Panc1 (cell line): ENCODE measurements at regions not wholly inside any gene's neighbourhood (a gene's known extent, or its start where the extent isn't known, plus 50 kb on each side); places are given as distances from the start of the nearest gene placed in this dataset.

Experiments used
- ATAC-seq: fragments of 200-7000 bp; cut with Tn5 transposase; 2 replicates; pipeline ENCODE4 v1.9.1; 2020; ENCODE audit warnings: mild to moderate bottlenecking, moderate library complexity
- BruUV-seq: library from RNA; stranded (reverse); fragments of 400-500 nt; replicated peaks from 2 replicates; lab custom pipeline; 2021; lab: Mats Ljungman, UMichigan
- CTCF ChIA-PET: fragments of 300-600 bp; sonication (Branson Sonifier 250); formaldehyde crosslinking; loops from one replicate; lab custom pipeline; 2022; ENCODE audit warnings: antibody characterized with exemption; lab: Charles Lee
- POLR2A ChIA-PET: fragments of 300-600 bp; sonication (Branson Sonifier 250); formaldehyde crosslinking; loops from one replicate; lab custom pipeline; 2022; ENCODE audit warnings: antibody characterized with exemption; lab: Charles Lee
- DNase-seq: peaks from one replicate; pipeline ENCODE4 v3.0.0-alpha.2; 2010; ENCODE audit warnings: low read depth, low spot score
- H3K27ac ChIP-seq: 2 replicates; pipeline ENCODE4 v1.5.1; 2011; ENCODE audit warnings: mild to moderate bottlenecking, low read length, inconsistent platforms
- H3K27me3 ChIP-seq: fragments of 200-500 bp; sonication (Bioruptor generic); 2 replicates; pipeline ENCODE4 v1.6.0; 2014; ENCODE audit warnings: low read length, inconsistent platforms; ENCODE audit not compliant: control insufficient read depth, insufficient read depth
- H3K36me3 ChIP-seq: fragments of 200-500 bp; sonication (Bioruptor generic); 2 replicates; pipeline ENCODE4 v1.5.1; 2014; ENCODE audit warnings: inconsistent platforms, mild to moderate bottlenecking, low read length, moderate library complexity; ENCODE audit not compliant: control insufficient read depth, insufficient read depth
- H3K4me1 ChIP-seq: 2 replicates; pipeline ENCODE4 v1.5.1; 2011; ENCODE audit warnings: inconsistent platforms, mild to moderate bottlenecking, low read length, moderate library complexity; ENCODE audit not compliant: control insufficient read depth, insufficient read depth
- H3K4me3 ChIP-seq, 2 experiments: 2 replicates each; pipeline ENCODE4 v1.5.1; 2011 to 2012; ENCODE audit warnings: low read depth in 2 of 2, low read length in 2 of 2, mild to moderate bottlenecking in 2 of 2, inconsistent platforms in 1 of 2, moderate library complexity in 1 of 2
- H3K9me3 ChIP-seq: fragments of 200-500 bp; sonication (Bioruptor generic); 2 replicates; pipeline ENCODE4 v1.5.1; 2014; ENCODE audit warnings: low read depth, mild to moderate bottlenecking, inconsistent platforms, low read length, moderate library complexity; ENCODE audit not compliant: control insufficient read depth, insufficient read depth
- POLR2AphosphoS5 ChIP-seq: IDR thresholded peaks from 2 replicates; pipeline ENCODE4 v1.6.1; 2012; ENCODE audit warnings: mild to moderate bottlenecking, low read depth, low read length, moderate library complexity
- SIN3A ChIP-seq: IDR thresholded peaks from 2 replicates; pipeline ENCODE4 v1.6.1; 2012; ENCODE audit warnings: low read depth, mild to moderate bottlenecking, low read length, moderate library complexity, borderline replicate concordance; ENCODE audit not compliant: insufficient read depth
- TCF7L2 ChIP-seq: IDR thresholded peaks from 2 replicates; pipeline ENCODE4 v1.6.1; 2011; ENCODE audit warnings: mild to moderate bottlenecking, low read depth, low read length, inconsistent platforms
- in situ Hi-C: cut with HindIII; loops from 2 replicates; pipeline ENCODE4 v1.10.0; 2016; ENCODE audit warnings: low sequenced_read_pairs, low pct_unique_long_range_greater_than_20kb
- intact Hi-C: fragments of 100-400 bp; cut with micrococcal nuclease; formaldehyde crosslinking; loops from one replicate; pipeline ENCODE4 v1.10.0; 2022; ENCODE audit not compliant: unreplicated experiment
- TF ChIP-seq, protein P1 (sequence below), 2 experiments: IDR thresholded peaks; 2 replicates each; pipeline ENCODE4 v1.6.1; 2011 to 2012; ENCODE audit warnings: low read depth in 2 of 2, control low read depth in 1 of 2, low read length in 1 of 2, mild to moderate bottlenecking in 1 of 2, moderate library complexity in 1 of 2; ENCODE audit not compliant: insufficient read depth in 1 of 2
- TF ChIP-seq, protein P2 (sequence below): fragments of 450-650 bp; IDR thresholded peaks from 2 replicates; pipeline ENCODE4 v1.5.1; 2017; ENCODE audit warnings: mild to moderate bottlenecking

DNA sequence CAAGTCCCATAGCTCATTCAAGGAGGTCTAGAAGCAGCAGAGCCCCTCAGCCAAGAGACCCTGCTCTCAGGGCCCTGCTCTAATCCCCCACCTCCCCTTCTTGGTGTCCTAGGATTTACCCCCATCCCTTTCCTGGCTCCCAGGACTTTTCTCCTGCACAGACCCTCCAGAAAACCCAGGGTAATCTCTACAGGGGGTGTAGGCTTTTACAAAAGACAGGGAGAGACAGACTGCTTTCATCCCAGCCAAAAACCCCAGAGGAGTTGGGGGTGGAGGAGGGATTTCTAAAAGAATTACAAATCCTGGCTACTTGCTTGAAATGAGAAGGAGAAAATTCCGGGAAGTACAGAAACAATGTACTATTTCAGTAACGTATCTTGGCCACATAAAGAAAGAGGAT is 133.3 kb downstream of the TNFSF13B start:
- ChIA-PET POLR2A (no interaction called here), CTCF (no interaction called here)
- intact Hi-C loops (no loop called here), in situ Hi-C loops (no loop called here)
- H3K27ac ChIP-seq, result no peak overlapping the region
- TF ChIP-seq POLR2AphosphoS5, result no peak
- no peak for TF ChIP-seq TCF7L2
- TF ChIP-seq, protein P1, sequence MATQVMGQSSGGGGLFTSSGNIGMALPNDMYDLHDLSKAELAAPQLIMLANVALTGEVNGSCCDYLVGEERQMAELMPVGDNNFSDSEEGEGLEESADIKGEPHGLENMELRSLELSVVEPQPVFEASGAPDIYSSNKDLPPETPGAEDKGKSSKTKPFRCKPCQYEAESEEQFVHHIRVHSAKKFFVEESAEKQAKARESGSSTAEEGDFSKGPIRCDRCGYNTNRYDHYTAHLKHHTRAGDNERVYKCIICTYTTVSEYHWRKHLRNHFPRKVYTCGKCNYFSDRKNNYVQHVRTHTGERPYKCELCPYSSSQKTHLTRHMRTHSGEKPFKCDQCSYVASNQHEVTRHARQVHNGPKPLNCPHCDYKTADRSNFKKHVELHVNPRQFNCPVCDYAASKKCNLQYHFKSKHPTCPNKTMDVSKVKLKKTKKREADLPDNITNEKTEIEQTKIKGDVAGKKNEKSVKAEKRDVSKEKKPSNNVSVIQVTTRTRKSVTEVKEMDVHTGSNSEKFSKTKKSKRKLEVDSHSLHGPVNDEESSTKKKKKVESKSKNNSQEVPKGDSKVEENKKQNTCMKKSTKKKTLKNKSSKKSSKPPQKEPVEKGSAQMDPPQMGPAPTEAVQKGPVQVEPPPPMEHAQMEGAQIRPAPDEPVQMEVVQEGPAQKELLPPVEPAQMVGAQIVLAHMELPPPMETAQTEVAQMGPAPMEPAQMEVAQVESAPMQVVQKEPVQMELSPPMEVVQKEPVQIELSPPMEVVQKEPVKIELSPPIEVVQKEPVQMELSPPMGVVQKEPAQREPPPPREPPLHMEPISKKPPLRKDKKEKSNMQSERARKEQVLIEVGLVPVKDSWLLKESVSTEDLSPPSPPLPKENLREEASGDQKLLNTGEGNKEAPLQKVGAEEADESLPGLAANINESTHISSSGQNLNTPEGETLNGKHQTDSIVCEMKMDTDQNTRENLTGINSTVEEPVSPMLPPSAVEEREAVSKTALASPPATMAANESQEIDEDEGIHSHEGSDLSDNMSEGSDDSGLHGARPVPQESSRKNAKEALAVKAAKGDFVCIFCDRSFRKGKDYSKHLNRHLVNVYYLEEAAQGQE (IDR thresholded peaks at IDR 0.05; ENCODE audit: insufficient read depth in 1 of 2, low read depth in 2 of 2, low read length in 1 of 2), result no peak
- TF ChIP-seq, protein P2, sequence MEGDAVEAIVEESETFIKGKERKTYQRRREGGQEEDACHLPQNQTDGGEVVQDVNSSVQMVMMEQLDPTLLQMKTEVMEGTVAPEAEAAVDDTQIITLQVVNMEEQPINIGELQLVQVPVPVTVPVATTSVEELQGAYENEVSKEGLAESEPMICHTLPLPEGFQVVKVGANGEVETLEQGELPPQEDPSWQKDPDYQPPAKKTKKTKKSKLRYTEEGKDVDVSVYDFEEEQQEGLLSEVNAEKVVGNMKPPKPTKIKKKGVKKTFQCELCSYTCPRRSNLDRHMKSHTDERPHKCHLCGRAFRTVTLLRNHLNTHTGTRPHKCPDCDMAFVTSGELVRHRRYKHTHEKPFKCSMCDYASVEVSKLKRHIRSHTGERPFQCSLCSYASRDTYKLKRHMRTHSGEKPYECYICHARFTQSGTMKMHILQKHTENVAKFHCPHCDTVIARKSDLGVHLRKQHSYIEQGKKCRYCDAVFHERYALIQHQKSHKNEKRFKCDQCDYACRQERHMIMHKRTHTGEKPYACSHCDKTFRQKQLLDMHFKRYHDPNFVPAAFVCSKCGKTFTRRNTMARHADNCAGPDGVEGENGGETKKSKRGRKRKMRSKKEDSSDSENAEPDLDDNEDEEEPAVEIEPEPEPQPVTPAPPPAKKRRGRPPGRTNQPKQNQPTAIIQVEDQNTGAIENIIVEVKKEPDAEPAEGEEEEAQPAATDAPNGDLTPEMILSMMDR, result no peak
- no peak for TF ChIP-seq SIN3A
- no peaks in the 10 kb centered on the region for H3K36me3 ChIP-seq
- no peaks in the 10 kb centered on the region for H3K9me3 ChIP-seq
- no TSS peak for BruUV-seq
- ATAC-seq (no peak), DNase-seq (no peak)
- H3K4me1 ChIP-seq, result no peaks in the 10 kb centered on the region
- no peak overlapping the region for H3K4me3 ChIP-seq
- H3K27me3 ChIP-seq, result no peaks in the 10 kb centered on the region

- Histone ChIP-seq H3K4me3 (no peak overlapping the region), H3K4me1 (no peaks in the 10 kb centered on the region), H3K36me3 (no peaks in the 10 kb centered on the region), H3K9me3 (no peaks in the 10 kb centered on the region), H3K27me3 (no peaks in the 10 kb centered on the region), H3K27ac (no peak overlapping the region)
- in situ Hi-C loops (no loop called here), intact Hi-C loops (no loop called here)
- DNase-seq, result no peak
- CTCF ChIA-PET, result no interaction called here
- POLR2A ChIA-PET, result no interaction called here
- TF ChIP-seq, protein P2, result no peak
- TF ChIP-seq SIN3A (no peak), POLR2AphosphoS5 (no peak), TCF7L2 (no peak)
- TF ChIP-seq, protein P1 (IDR thresholded peaks at IDR 0.05; ENCODE audit: insufficient read depth in 1 of 2, low read depth in 2 of 2, low read length in 1 of 2), result no peak
- no peak for ATAC-seq
- no TSS peak for BruUV-seq
Observed at GRCh38 chr13:108407495-108407894, 138.0 kb downstream of the TNFSF13B start.
